Subcutaneous abdominal adipose tissue (tissue), 5 donors: ENCODE measurements at regions not wholly inside any gene's neighbourhood (a gene's known extent, or its start where the extent isn't known, plus 50 kb on each side); places are given as distances from the start of the nearest gene placed in this dataset.

ENCODE experiments used
- H3K27ac ChIP-seq: one replicate; pipeline ENCODE4 v1.7.0; 2013; ENCODE audit warnings: low read depth, mild to moderate bottlenecking, inconsistent platforms, low read length, moderate library complexity
- H3K27me3 ChIP-seq, 5 donors: one replicate each; pipeline ENCODE4 v1.7.0; 2013; ENCODE audit warnings: low read length in 5 of 5, inconsistent platforms in 1 of 5; ENCODE audit not compliant: control insufficient read depth in 5 of 5, insufficient read depth in 4 of 5
- H3K36me3 ChIP-seq, 5 donors: one replicate each; pipeline ENCODE4 v1.7.0; 2013; ENCODE audit warnings: low read length in 5 of 5; ENCODE audit not compliant: control insufficient read depth in 5 of 5, insufficient read depth in 5 of 5
- H3K4me1 ChIP-seq, 5 donors: one replicate each; pipeline ENCODE4 v1.7.0; 2013; ENCODE audit warnings: low read length in 5 of 5, mild to moderate bottlenecking in 3 of 5, moderate library complexity in 1 of 5; ENCODE audit not compliant: control insufficient read depth in 5 of 5, insufficient read depth in 5 of 5
- H3K4me3 ChIP-seq, 5 donors: one replicate each; pipeline ENCODE4 v1.7.0; 2013; ENCODE audit warnings: low read length in 5 of 5, low read depth in 1 of 5
- H3K9ac ChIP-seq, 5 donors: one replicate each; pipeline ENCODE4 v1.7.0; 2013; ENCODE audit warnings: low read length in 5 of 5, mild to moderate bottlenecking in 4 of 5, moderate library complexity in 3 of 5
- H3K9me3 ChIP-seq, 5 donors: one replicate each; pipeline ENCODE4 v1.7.0; 2013; ENCODE audit warnings: low read length in 5 of 5; ENCODE audit not compliant: control insufficient read depth in 5 of 5
- donor health status: healthy.
- donor health status: healthy.
- donor health status: healthy.
- donor health status: healthy.
- donor health status: healthy.

DNA sequence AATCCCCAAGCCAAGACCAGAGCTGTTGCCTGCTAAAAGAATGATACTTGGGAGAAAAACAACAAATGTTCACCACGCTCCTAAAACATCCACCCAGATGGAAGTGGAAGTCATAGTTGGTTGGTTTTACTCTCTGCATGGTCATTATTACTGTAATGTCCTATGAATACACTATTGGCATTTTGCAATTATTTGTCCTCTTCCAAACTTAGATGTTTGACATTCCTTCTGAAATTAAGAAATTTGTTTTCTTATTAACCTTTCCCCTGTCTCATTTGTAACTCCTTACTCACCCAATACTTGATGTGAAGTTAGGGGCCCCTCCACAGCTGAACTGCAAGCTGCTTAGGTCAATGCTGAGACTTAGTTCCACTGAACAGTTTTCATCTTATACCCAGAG, 383.3 kb downstream of the INHBA start:
- Histone ChIP-seq H3K27me3 (no peaks in the 10 kb centered on the region), H3K4me3 (no peak overlapping the region), H3K4me1 (peaks cover 0 to 28% (median 10%) of the 10 kb centered on the region in 5 donors), H3K27ac (no peak overlapping the region), H3K9me3 (no peaks in the 10 kb centered on the region), H3K36me3 (no peaks in the 10 kb centered on the region), H3K9ac (no peak overlapping the region)

DNA sequence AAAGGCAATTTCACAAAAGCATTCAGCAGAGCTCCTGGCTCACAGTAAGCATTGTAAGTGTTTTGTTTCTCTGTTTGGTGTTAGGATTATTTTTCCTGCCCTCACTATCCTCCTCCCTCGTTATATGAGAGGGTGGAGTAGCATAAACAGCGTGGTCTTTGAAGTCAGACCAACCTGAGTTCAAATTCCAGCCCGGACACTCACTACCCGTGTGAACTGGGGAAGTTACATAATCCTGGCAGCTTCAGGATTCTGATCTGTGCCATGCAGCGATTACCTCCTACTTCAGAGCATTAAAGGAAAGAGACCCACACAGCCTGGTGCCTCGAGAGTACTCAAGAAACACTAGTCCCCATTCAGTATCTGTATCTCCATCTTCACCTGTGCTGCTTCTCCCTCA, 386.5 kb downstream of the INHBA start:
- no peaks in the 10 kb centered on the region for H3K27me3 ChIP-seq
- H3K4me3 ChIP-seq = no peak overlapping the region
- no peak overlapping the region for H3K27ac ChIP-seq
- H3K36me3 ChIP-seq = no peaks in the 10 kb centered on the region
- H3K9me3 ChIP-seq = no peaks in the 10 kb centered on the region
- no peak overlapping the region for H3K9ac ChIP-seq
- H3K4me1 ChIP-seq = peaks cover 0 to 28% (median 10%) of the 10 kb centered on the region in 5 donors

DNA sequence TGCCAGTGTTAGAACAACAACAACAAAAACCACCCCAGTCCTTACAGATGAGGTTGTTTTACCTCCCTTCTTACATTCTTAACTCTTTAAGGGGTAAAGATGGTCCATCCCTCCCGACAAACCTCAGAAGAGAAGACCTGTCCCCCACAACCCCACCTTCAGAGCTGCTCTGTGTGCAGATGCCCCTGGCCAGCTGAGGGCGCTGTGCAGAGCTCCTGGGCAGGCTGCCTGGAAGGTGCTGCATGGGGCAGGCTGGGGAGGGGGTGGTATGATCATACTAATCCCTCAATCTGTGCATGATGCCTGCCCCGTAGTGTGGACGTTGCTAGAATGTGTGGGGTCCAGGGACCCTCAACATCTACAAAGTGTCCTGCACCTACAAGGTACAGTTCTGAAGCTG, 387.1 kb downstream of the INHBA start:
- no peak overlapping the region for H3K4me3 ChIP-seq
- H3K27me3 ChIP-seq = no peaks in the 10 kb centered on the region
- no peak overlapping the region for H3K9ac ChIP-seq
- H3K4me1 ChIP-seq = peaks cover 0 to 28% (median 10%) of the 10 kb centered on the region in 5 donors
- H3K9me3 ChIP-seq = no peaks in the 10 kb centered on the region
- H3K27ac ChIP-seq = no peak overlapping the region
- H3K36me3 ChIP-seq = no peaks in the 10 kb centered on the region

DNA sequence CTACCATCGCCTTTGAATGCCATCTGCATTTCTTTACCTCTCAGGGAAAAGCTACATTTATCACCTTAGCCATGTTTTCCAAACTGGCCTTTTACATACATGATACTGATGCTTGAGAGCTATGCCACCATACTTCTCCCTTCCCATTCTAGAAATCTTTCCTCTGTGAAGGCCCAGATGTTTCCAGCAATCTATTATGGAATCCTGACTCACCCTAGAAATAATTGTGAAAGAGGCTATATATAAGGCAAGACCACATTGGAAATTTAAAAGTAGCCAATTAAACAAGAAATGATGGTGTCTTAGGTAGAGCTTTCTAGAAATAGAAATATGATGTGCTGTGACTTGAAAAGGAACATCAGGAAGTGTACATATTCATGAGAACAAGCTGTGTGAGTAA, 389.7 kb downstream of the INHBA start:
- H3K36me3 ChIP-seq = no peaks in the 10 kb centered on the region
- no peaks in the 10 kb centered on the region for H3K27me3 ChIP-seq
- no peak overlapping the region for H3K9ac ChIP-seq
- no peak overlapping the region for H3K4me3 ChIP-seq
- no peaks in the 10 kb centered on the region for H3K9me3 ChIP-seq
- peaks cover 0 to 19% (median 6%) of the 10 kb centered on the region in 5 donors for H3K4me1 ChIP-seq
- no peak overlapping the region for H3K27ac ChIP-seq

DNA sequence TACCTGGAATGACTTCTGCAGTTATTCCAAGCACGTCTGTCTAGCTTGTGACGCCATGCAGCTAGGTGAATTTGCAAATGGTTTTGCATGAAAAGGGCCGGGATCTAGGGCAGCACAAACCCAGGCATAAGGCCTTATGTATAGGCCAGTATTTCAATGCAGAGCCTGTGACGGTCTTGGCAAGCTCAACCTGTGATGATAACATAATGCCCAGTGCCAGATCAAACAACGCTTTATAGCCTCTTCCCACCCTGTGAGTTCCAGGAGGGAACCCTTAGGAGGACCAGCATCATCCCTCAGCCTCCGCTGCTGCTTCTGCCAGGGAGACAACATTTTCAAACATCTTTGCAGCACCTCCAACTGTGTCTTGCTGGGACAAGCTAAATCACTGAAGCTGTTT, 390.7 kb downstream of the INHBA start:
- Histone ChIP-seq H3K27me3 (no peaks in the 10 kb centered on the region), H3K36me3 (no peaks in the 10 kb centered on the region), H3K4me1 (peaks cover 0 to 15% (median 6%) of the 10 kb centered on the region in 5 donors), H3K4me3 (no peak overlapping the region), H3K9me3 (no peaks in the 10 kb centered on the region), H3K27ac (no peak overlapping the region), H3K9ac (no peak overlapping the region)

DNA sequence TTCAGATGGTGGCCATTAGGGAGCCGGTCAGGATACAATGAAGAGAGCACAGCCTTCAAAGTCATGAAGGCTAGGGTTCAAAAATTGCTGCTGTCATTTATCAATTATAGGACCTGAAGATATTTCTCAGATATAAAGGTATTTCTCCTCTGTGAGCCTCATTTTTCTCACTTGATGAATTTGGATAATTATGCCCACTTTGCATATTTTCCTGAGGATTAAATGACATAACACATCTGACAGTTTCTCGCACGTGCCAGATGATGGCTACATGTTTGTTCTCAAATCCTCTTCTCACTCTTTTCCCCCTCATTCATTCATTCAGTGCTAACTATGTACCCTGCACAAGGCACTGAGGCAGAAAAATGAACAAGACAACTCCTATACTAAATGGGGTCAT, 391.6 kb downstream of the INHBA start:
- peaks cover 0 to 5% (median 2%) of the 10 kb centered on the region in 5 donors for H3K4me1 ChIP-seq
- no peak overlapping the region for H3K9ac ChIP-seq
- H3K4me3 ChIP-seq = no peak overlapping the region
- H3K9me3 ChIP-seq = no peaks in the 10 kb centered on the region
- no peaks in the 10 kb centered on the region for H3K36me3 ChIP-seq
- no peaks in the 10 kb centered on the region for H3K27me3 ChIP-seq
- no peak overlapping the region for H3K27ac ChIP-seq

DNA sequence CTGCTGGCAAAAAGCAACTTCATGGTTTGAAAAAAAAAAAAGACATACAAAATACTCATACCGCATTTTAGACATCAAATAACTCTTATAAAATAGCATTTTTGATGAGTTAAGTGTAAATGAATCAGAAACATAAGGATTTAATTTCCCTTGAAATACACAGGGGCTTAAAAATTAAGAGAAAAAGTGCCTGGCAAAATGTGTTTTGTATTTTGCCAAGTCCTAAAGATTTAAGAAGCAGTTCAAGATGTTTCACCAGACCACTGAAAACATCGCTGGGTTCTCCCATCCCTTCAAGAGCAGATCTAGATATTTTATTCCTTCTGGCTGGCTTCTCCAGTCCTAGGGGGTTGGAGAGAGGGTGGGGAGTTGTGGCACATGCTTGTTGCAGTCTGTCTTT, 396.4 kb downstream of the INHBA start:
- no peak overlapping the region for H3K27ac ChIP-seq
- H3K9me3 ChIP-seq = no peaks in the 10 kb centered on the region
- no peaks in the 10 kb centered on the region for H3K36me3 ChIP-seq
- no peak overlapping the region for H3K9ac ChIP-seq
- peaks cover 0 to 8% (median 0%) of the 10 kb centered on the region in 5 donors for H3K4me1 ChIP-seq
- H3K4me3 ChIP-seq = no peak overlapping the region
- H3K27me3 ChIP-seq = no peaks in the 10 kb centered on the region

DNA sequence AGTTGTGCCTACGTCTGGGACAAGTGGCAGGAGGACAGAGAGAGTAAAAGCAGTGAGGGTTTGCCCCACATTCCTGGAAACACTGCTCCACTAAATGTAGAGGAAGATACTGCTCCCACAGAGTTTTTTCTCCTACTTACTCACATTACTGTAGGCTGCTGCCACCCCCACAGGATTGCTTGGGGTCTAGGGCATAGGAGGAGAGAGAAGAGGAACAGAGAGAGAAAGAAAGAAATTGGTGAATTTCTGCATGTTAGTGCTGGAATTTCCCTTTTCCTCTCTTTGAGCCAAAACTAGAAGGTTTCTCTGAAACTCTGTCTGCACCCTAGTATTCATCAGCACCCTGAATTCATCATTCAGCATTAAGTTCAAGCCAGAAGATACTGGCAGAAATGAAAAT, 397.9 kb downstream of the INHBA start:
- no peak overlapping the region for H3K9ac ChIP-seq
- no peaks in the 10 kb centered on the region for H3K27me3 ChIP-seq

DNA sequence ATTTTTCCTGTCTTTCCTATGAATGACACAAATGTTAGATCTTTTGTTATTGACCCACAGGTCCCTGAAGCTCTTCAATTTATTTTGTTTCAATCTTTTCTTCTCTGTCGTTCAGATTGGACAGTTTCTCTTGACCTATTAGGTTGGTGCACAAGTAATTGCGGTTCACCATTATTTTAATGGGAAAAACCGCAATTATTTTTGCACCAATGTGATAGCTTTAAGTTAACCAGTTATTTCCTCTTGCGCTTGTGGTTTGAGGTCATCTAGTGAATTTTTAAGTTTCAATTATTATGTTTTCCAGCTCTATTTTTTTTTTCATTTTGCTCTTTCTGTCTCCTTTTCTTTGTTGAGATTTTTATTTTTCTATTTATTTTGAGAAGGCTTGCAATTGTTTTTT, 399.2 kb downstream of the INHBA start:
- Histone ChIP-seq H3K36me3 (no peaks in the 10 kb centered on the region), H3K27me3 (no peaks in the 10 kb centered on the region), H3K27ac (no peak overlapping the region), H3K4me1 (peaks cover 0 to 8% (median 0%) of the 10 kb centered on the region in 5 donors), H3K4me3 (no peak overlapping the region), H3K9me3 (no peaks in the 10 kb centered on the region), H3K9ac (no peak overlapping the region)

More for the DNA sequence above, 397.9 kb downstream of the INHBA start:
- no peak overlapping the region for H3K27ac ChIP-seq
- H3K4me1 ChIP-seq = peaks cover 0 to 8% (median 0%) of the 10 kb centered on the region in 5 donors
- no peaks in the 10 kb centered on the region for H3K9me3 ChIP-seq
- no peak overlapping the region for H3K4me3 ChIP-seq
- no peaks in the 10 kb centered on the region for H3K36me3 ChIP-seq

DNA sequence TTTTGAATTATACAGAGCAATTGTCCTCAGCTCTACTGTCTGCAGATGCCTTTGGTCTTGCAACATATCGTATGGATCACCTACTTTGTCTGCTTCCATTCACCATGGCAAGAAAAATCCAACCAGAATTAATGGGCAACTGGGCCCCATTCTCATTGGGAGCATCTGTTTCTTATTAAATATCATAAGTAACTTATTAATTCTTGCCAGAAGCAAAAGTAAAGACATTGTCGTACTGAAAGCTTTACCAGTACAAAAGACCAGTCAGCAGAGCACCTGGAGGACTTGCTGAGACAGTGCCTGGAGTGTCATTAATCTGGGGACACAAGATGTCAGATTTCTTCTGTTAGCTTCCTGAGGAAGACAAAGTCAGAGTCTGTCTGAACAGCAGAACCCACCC, 404.5 kb downstream of the INHBA start:
- H3K9me3 ChIP-seq = no peaks in the 10 kb centered on the region
- no peaks in the 10 kb centered on the region for H3K36me3 ChIP-seq
- H3K4me1 ChIP-seq = peaks cover 0 to 5% (median 0%) of the 10 kb centered on the region in 5 donors
- no peak overlapping the region for H3K27ac ChIP-seq
- no peak overlapping the region for H3K4me3 ChIP-seq
- H3K9ac ChIP-seq = no peak overlapping the region
- H3K27me3 ChIP-seq = no peaks in the 10 kb centered on the region

DNA sequence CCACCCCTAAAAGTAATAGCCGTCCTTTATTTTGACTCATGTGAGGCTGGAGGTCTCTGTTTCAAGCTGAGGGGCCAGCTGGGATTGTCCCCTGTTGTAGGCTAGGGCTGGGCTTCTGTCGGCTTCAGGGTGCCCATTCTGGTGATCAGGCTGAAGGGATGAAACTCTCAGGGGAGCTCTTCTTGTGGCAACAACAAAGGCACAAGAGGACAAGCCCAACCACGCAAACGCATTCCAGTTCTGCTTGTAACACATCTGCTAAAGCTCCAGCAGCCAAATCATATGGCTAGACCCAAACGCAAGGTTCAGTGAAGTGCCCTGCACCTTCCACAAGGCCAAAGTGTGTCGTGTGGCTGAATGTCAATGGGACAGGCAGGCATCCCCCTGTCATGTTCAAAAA, 405.7 kb downstream of the INHBA start:
- Histone ChIP-seq H3K4me1 (no peaks in the 10 kb centered on the region), H3K4me3 (no peak overlapping the region), H3K27me3 (no peaks in the 10 kb centered on the region), H3K27ac (no peak overlapping the region), H3K9me3 (no peaks in the 10 kb centered on the region), H3K36me3 (no peaks in the 10 kb centered on the region), H3K9ac (no peak overlapping the region)
